SK-N-SH treated with all-trans-retinoic acid at 6 μM for 48 hours (cell line): ENCODE measurements at regions not wholly inside any gene's neighbourhood (a gene's known extent, or its start where the extent isn't known, plus 50 kb on each side); places are given as distances from the start of the nearest gene placed in this dataset.

Source experiments
- ATAC-seq: fragments of 200-7000 bp; cut with Tn5 transposase; 3 replicates; pipeline ENCODE4 v1.9.1; 2020; ENCODE audit warnings: mild to moderate bottlenecking, moderate library complexity
- ARNTL ChIP-seq: fragments of 450-650 bp; formaldehyde crosslinking; IDR thresholded peaks from 2 replicates; pipeline ENCODE4 v1.5.0; 2020; ENCODE audit warnings: low read depth, mild to moderate bottlenecking, moderate library complexity, borderline replicate concordance
- BACH2 ChIP-seq: fragments of 250-450 bp; sonication (Bioruptor Pico); IDR thresholded peaks from 2 replicates; pipeline ENCODE4 v1.9.0; 2021; ENCODE audit warnings: mild to moderate bottlenecking, borderline replicate concordance
- CSDC2 ChIP-seq: fragments of 250-450 bp; sonication (Bioruptor Pico); IDR thresholded peaks from 2 replicates; pipeline ENCODE4 v1.5.0; 2020; ENCODE audit warnings: mild to moderate bottlenecking, moderate library complexity
- ESRRG ChIP-seq: fragments of 250-450 bp; sonication (Bioruptor Pico); IDR thresholded peaks from 2 replicates; pipeline ENCODE4 v1.6.1; 2021; ENCODE audit warnings: mild to moderate bottlenecking
- GLIS3 ChIP-seq: fragments of 250-450 bp; sonication (Bioruptor Pico); IDR thresholded peaks from 2 replicates; pipeline ENCODE4 v1.5.0; 2020; ENCODE audit warnings: mild to moderate bottlenecking, moderate library complexity
- ISL1 ChIP-seq: fragments of 250-450 bp; sonication (Bioruptor Pico); IDR thresholded peaks from 2 replicates; pipeline ENCODE4 v2.1.2; 2022; ENCODE audit warnings: mild to moderate bottlenecking, moderate library complexity
- POU6F1 ChIP-seq: fragments of 250-450 bp; sonication (Bioruptor Pico); IDR thresholded peaks from 2 replicates; pipeline ENCODE4 v1.8.0; 2021; ENCODE audit warnings: low read depth, mild to moderate bottlenecking, moderate library complexity, borderline replicate concordance
- PPARA ChIP-seq: fragments of 250-450 bp; sonication (Bioruptor Pico); IDR thresholded peaks from 2 replicates; pipeline ENCODE4 v1.5.0; 2020; ENCODE audit warnings: mild to moderate bottlenecking, borderline replicate concordance
- RARB ChIP-seq: fragments of 250-450 bp; sonication (Bioruptor Pico); IDR thresholded peaks from 2 replicates; pipeline ENCODE4 v1.8.0; 2021; ENCODE audit warnings: mild to moderate bottlenecking, moderate library complexity
- SNAI2 ChIP-seq: fragments of 250-450 bp; sonication (Bioruptor Pico); IDR thresholded peaks from 2 replicates; pipeline ENCODE4 v1.5.0; 2020; ENCODE audit warnings: mild to moderate bottlenecking, moderate library complexity
- TOX ChIP-seq: fragments of 250-450 bp; sonication (Bioruptor Pico); IDR thresholded peaks from 2 replicates; pipeline ENCODE4 v1.8.0; 2021; ENCODE audit warnings: mild to moderate bottlenecking, moderate library complexity, borderline replicate concordance
- ZC3H10 ChIP-seq: fragments of 250-450 bp; sonication (Bioruptor Pico); IDR thresholded peaks from 2 replicates; pipeline ENCODE4 v1.5.1; 2021; ENCODE audit warnings: mild to moderate bottlenecking, moderate library complexity
- ZFP3 ChIP-seq: fragments of 250-450 bp; sonication (Bioruptor Pico); IDR thresholded peaks from 2 replicates; pipeline ENCODE4 v1.5.0; 2020; ENCODE audit warnings: mild to moderate bottlenecking, moderate library complexity
- ZFP30 ChIP-seq: fragments of 450-650 bp; formaldehyde crosslinking; IDR thresholded peaks from 2 replicates; pipeline ENCODE4 v1.5.0; 2022; ENCODE audit warnings: mild to moderate bottlenecking, moderate library complexity
- ZNF565 ChIP-seq: fragments of 450-650 bp; formaldehyde crosslinking; conservative IDR thresholded peaks from 2 replicates; pipeline ENCODE4 v1.5.0; 2020; ENCODE audit warnings: low read depth, mild to moderate bottlenecking, moderate library complexity
- ZNF70 ChIP-seq: fragments of 450-650 bp; formaldehyde crosslinking; IDR thresholded peaks from 2 replicates; pipeline ENCODE4 v1.5.0; 2020; ENCODE audit warnings: mild to moderate bottlenecking, moderate library complexity
- ZNF8 ChIP-seq: fragments of 450-650 bp; formaldehyde crosslinking; IDR thresholded peaks from 2 replicates; pipeline ENCODE4 v1.5.0; 2020; ENCODE audit warnings: mild to moderate bottlenecking, moderate library complexity
- TF ChIP-seq, protein P1 (sequence below): fragments of 250-450 bp; sonication (Bioruptor Pico); IDR thresholded peaks from 2 replicates; pipeline ENCODE4 v1.5.1; 2020; ENCODE audit warnings: low read depth, mild to moderate bottlenecking, moderate library complexity
- TF ChIP-seq, protein P2 (sequence below): fragments of 250-450 bp; sonication (Bioruptor Pico); IDR thresholded peaks from 2 replicates; pipeline ENCODE4 v1.5.0; 2020; ENCODE audit warnings: mild to moderate bottlenecking, moderate library complexity
- TF ChIP-seq, protein P3 (sequence below): fragments of 250-450 bp; sonication (Bioruptor Pico); IDR thresholded peaks from 2 replicates; pipeline ENCODE4 v1.8.0; 2020; ENCODE audit warnings: mild to moderate bottlenecking, moderate library complexity, borderline replicate concordance
- TF ChIP-seq, protein P4 (sequence below): fragments of 250-450 bp; sonication (Bioruptor Pico); IDR thresholded peaks from 2 replicates; pipeline ENCODE4 v1.5.1; 2021; ENCODE audit warnings: mild to moderate bottlenecking, moderate library complexity

DNA sequence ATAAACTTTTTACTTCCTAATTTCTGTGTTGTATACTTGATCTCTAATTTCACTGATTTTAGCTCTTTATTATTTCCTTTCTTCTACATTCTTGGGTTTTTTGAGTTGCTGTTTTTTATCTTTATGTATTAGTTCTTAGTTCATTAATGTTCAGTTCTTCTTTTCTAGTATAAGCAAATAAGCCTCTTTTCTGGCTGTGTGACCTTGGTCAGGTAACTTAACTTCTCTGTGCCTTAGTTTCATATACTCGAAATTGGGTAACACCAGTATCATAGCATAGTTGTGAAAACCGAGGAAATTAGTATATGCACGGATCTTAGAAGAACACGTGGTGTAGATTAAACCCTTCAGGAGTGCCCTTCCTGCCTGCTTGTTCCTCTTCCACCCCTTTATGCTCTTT, 130.2 kb upstream of the C1QTNF9B start:
- ATAC-seq, result no peak
- no peak for TF ChIP-seq TOX (CRISPR knock-in tag)
- TF ChIP-seq ZNF70, result no peak
- no peak for TF ChIP-seq ZC3H10
- no peak for TF ChIP-seq ESRRG
- TF ChIP-seq, protein P1, sequence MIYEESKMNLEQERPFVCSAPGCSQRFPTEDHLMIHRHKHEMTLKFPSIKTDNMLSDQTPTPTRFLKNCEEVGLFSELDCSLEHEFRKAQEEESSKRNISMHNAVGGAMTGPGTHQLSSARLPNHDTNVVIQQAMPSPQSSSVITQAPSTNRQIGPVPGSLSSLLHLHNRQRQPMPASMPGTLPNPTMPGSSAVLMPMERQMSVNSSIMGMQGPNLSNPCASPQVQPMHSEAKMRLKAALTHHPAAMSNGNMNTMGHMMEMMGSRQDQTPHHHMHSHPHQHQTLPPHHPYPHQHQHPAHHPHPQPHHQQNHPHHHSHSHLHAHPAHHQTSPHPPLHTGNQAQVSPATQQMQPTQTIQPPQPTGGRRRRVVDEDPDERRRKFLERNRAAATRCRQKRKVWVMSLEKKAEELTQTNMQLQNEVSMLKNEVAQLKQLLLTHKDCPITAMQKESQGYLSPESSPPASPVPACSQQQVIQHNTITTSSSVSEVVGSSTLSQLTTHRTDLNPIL (CRISPR knock-in tag), result no peak
- TF ChIP-seq, protein P2, sequence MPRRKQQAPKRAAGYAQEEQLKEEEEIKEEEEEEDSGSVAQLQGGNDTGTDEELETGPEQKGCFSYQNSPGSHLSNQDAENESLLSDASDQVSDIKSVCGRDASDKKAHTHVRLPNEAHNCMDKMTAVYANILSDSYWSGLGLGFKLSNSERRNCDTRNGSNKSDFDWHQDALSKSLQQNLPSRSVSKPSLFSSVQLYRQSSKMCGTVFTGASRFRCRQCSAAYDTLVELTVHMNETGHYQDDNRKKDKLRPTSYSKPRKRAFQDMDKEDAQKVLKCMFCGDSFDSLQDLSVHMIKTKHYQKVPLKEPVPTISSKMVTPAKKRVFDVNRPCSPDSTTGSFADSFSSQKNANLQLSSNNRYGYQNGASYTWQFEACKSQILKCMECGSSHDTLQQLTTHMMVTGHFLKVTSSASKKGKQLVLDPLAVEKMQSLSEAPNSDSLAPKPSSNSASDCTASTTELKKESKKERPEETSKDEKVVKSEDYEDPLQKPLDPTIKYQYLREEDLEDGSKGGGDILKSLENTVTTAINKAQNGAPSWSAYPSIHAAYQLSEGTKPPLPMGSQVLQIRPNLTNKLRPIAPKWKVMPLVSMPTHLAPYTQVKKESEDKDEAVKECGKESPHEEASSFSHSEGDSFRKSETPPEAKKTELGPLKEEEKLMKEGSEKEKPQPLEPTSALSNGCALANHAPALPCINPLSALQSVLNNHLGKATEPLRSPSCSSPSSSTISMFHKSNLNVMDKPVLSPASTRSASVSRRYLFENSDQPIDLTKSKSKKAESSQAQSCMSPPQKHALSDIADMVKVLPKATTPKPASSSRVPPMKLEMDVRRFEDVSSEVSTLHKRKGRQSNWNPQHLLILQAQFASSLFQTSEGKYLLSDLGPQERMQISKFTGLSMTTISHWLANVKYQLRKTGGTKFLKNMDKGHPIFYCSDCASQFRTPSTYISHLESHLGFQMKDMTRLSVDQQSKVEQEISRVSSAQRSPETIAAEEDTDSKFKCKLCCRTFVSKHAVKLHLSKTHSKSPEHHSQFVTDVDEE (CRISPR knock-in tag), result no peak
- no peak for TF ChIP-seq ZFP3 (CRISPR knock-in tag)
- no peak for TF ChIP-seq ARNTL (CRISPR knock-in tag)
- TF ChIP-seq PPARA, result no peak
- no peak for TF ChIP-seq ZNF565 (CRISPR knock-in tag)
- no peak for TF ChIP-seq ZFP30
- TF ChIP-seq, protein P3, sequence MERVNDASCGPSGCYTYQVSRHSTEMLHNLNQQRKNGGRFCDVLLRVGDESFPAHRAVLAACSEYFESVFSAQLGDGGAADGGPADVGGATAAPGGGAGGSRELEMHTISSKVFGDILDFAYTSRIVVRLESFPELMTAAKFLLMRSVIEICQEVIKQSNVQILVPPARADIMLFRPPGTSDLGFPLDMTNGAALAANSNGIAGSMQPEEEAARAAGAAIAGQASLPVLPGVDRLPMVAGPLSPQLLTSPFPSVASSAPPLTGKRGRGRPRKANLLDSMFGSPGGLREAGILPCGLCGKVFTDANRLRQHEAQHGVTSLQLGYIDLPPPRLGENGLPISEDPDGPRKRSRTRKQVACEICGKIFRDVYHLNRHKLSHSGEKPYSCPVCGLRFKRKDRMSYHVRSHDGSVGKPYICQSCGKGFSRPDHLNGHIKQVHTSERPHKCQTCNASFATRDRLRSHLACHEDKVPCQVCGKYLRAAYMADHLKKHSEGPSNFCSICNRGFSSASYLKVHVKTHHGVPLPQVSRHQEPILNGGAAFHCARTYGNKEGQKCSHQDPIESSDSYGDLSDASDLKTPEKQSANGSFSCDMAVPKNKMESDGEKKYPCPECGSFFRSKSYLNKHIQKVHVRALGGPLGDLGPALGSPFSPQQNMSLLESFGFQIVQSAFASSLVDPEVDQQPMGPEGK (CRISPR knock-in tag), result no peak
- TF ChIP-seq BACH2, result no peak
- no peak for TF ChIP-seq GLIS3 (CRISPR knock-in tag)
- TF ChIP-seq ISL1 (CRISPR knock-in tag), result no peak
- TF ChIP-seq, protein P4, sequence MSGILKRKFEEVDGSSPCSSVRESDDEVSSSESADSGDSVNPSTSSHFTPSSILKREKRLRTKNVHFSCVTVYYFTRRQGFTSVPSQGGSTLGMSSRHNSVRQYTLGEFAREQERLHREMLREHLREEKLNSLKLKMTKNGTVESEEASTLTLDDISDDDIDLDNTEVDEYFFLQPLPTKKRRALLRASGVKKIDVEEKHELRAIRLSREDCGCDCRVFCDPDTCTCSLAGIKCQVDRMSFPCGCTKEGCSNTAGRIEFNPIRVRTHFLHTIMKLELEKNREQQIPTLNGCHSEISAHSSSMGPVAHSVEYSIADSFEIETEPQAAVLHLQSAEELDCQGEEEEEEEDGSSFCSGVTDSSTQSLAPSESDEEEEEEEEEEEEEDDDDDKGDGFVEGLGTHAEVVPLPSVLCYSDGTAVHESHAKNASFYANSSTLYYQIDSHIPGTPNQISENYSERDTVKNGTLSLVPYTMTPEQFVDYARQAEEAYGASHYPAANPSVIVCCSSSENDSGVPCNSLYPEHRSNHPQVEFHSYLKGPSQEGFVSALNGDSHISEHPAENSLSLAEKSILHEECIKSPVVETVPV, result no peak
- no peak for TF ChIP-seq POU6F1 (CRISPR knock-in tag)
- TF ChIP-seq CSDC2, result no peak
- no peak for TF ChIP-seq SNAI2 (CRISPR knock-in tag)

- ATAC-seq, result peak; percentile 81
- TF ChIP-seq TOX (CRISPR knock-in tag), result no peak
- 0 out of 2 replicates have a peak, but pooled peaks have one; percentile 16 for TF ChIP-seq ISL1 (CRISPR knock-in tag)
Observed at GRCh38 chr13:24032252-24032651, 128.3 kb upstream of the SPATA13 start.

DNA sequence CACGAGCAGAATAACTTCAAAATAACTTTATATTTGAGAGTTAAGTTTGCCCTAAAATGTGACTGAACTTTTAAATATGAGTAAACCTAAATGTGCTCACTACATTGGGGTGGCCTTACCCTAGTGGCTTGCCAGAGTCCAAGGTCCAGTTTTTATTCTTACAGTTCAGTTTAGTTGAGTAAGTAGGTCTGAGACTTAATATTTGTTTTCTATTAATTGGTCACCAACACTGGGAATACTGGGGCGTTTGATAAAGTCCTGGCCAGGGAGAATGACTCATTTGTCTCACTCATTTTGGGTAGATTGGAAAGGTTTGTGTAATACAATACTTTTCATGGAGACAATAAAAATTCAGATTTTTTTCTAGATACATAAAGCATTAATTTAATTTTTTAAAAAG, 127.8 kb upstream of the SPATA13 start:
- peak; percentile 36 for ATAC-seq
- TF ChIP-seq ZNF70 (no peak), POU6F1 (CRISPR knock-in tag) (no peak), BACH2 (no peak), RARB (CRISPR knock-in tag) (no peak), ZFP3 (CRISPR knock-in tag) (no peak), ZFP30 (no peak), TOX (CRISPR knock-in tag) (no peak), SNAI2 (CRISPR knock-in tag) (no peak), ZNF8 (CRISPR knock-in tag) (no peak), ZC3H10 (no peak)
- TF ChIP-seq, protein P4, result no peak
- TF ChIP-seq, protein P3 (CRISPR knock-in tag), result no peak
- TF ChIP-seq, protein P1 (CRISPR knock-in tag), result no peak
- TF ChIP-seq, all 23 proteins: peak for 0
